PC-9 (cell line): ENCODE measurements at regions not wholly inside any gene's neighbourhood (a gene's known extent, or its start where the extent isn't known, plus 50 kb on each side); places are given as distances from the start of the nearest gene placed in this dataset.

Experiments
- BruUV-seq: library from RNA; stranded (reverse); fragments of 400-500 nt; replicated peaks from 2 replicates; lab custom pipeline; 2021; lab: Mats Ljungman, UMichigan
- CTCF ChIA-PET: fragments of 300-600 bp; sonication (Branson Sonifier 250); formaldehyde crosslinking; loops from one replicate; lab custom pipeline; 2022; ENCODE audit warnings: antibody characterized with exemption; lab: Charles Lee
- POLR2A ChIA-PET: fragments of 300-600 bp; sonication (Branson Sonifier 250); formaldehyde crosslinking; loops from one replicate; lab custom pipeline; 2022; ENCODE audit warnings: antibody characterized with exemption; ENCODE audit not compliant: unreplicated experiment; lab: Charles Lee
- DNase-seq, 2 experiments: peaks; one replicate each; pipeline versions ENCODE4 v3.0.0 to v3.0.0-alpha.2; 2015 to 2022; ENCODE audit warnings: mixed read lengths in 1 of 2
- H2AFZ ChIP-seq: fragments of 200-600 bp; sonication (generic); 2 replicates; pipeline ENCODE4 v1.8.1; 2017; ENCODE audit warnings: antibody characterized with exemption
- H3F3A ChIP-seq: fragments of 200-600 bp; sonication (generic); 2 replicates; pipeline ENCODE4 v1.8.1; 2017; ENCODE audit warnings: antibody characterized with exemption, mild to moderate bottlenecking, low read depth; ENCODE audit not compliant: insufficient read depth
- H3K27ac ChIP-seq: fragments of 200-600 bp; sonication (generic); 2 replicates; pipeline ENCODE4 v1.6.1; 2016; ENCODE audit warnings: mixed run types
- H3K27me3 ChIP-seq: fragments of 200-600 bp; sonication (generic); 2 replicates; pipeline ENCODE4 v1.6.1; 2016; ENCODE audit warnings: low read depth, mixed run types; ENCODE audit not compliant: insufficient read depth
- H3K36me3 ChIP-seq: fragments of 200-600 bp; sonication (generic); 2 replicates; pipeline ENCODE4 v1.6.1; 2016; ENCODE audit warnings: low read depth, mixed run types
- H3K4me1 ChIP-seq: fragments of 200-600 bp; sonication (generic); replicated peaks from 2 replicates; pipeline ENCODE4 v1.6.1; 2016; ENCODE audit warnings: mixed run types; ENCODE audit not compliant: insufficient read depth
- H3K4me2 ChIP-seq: fragments of 200-600 bp; sonication (generic); 2 replicates; pipeline ENCODE4 v1.6.1; 2017; ENCODE audit warnings: mixed run types
- H3K4me3 ChIP-seq: fragments of 200-600 bp; sonication (generic); 2 replicates; pipeline ENCODE4 v1.6.1; 2016; ENCODE audit warnings: mixed run types
- H3K79me2 ChIP-seq: fragments of 200-600 bp; sonication (generic); 2 replicates; pipeline ENCODE4 v1.6.1; 2017; ENCODE audit warnings: low read depth, mixed run types
- H3K9me2 ChIP-seq: fragments of 200-600 bp; sonication (generic); 2 replicates; pipeline ENCODE4 v1.8.1; 2017; ENCODE audit warnings: mild to moderate bottlenecking; ENCODE audit not compliant: insufficient read depth
- H3K9me3 ChIP-seq: fragments of 200-600 bp; sonication (generic); 2 replicates; pipeline ENCODE4 v1.8.1; 2016; ENCODE audit warnings: low read depth; ENCODE audit not compliant: insufficient read depth
- H4K20me1 ChIP-seq: fragments of 200-600 bp; sonication (generic); 2 replicates; pipeline ENCODE4 v1.8.1; 2017; ENCODE audit not compliant: insufficient read depth
- EZH2 ChIP-seq: fragments of 200-600 bp; sonication (generic); IDR thresholded peaks from 2 replicates; pipeline ENCODE4 v1.8.0; 2017; ENCODE audit warnings: antibody characterized with exemption, low read depth
- intact Hi-C: fragments of 100-400 bp; cut with micrococcal nuclease; formaldehyde crosslinking; loops from one replicate; pipeline ENCODE4 v1.10.0; 2022; ENCODE audit not compliant: unreplicated experiment
- TF ChIP-seq, protein P1 (sequence below): fragments of 200-600 bp; sonication (generic); conservative IDR thresholded peaks from 2 replicates; pipeline ENCODE4 v1.6.1; 2017; ENCODE audit warnings: mixed run types, antibody characterized with exemption, mild to moderate bottlenecking, moderate library complexity

DNA sequence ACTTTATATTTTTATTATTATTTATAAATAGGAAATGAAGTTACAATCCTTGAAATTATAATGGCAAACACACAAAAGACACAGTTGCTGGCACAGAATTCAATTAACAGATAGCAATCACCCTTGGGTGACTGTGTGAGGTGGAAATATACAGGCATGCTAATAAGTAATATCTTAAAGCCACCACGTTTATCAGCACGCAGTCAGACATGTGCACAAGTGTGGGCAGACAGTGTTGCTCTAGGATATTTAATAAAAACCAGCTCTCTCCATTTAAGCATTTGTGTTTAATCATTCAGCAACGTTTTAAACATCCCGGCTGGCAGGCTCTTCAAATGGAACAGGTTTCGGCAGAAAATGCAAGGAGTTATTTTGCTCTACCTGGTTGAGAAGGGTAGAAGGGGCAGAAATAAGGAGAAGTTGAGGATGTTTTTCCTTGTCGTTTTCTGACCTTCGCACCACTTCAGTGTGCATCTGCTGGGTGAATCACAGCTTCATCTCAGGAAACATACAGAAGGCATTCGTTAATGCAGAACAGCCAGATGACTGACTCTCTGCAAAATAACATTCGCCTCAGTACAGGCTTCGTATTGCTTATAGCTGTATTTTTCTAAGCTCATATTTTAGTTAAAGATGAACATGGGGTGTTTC lies 585.1 kb downstream of the QKI start:
- Histone ChIP-seq H3K4me3 (no peak overlapping the region), H3K27me3 (0 out of 2 replicates have a peak, but pooled peaks cover 12% of the 10 kb centered on the region), H3K27ac (no peak overlapping the region), H2AFZ (no peak overlapping the region), H4K20me1 (no peaks in the 10 kb centered on the region), H3K36me3 (no peaks in the 10 kb centered on the region), H3K9me3 (no peaks in the 10 kb centered on the region), H3K4me1 (no peaks in the 10 kb centered on the region), H3K79me2 (no peaks in the 10 kb centered on the region), H3K4me2 (no peak overlapping the region), H3F3A (no peaks in the 10 kb centered on the region), H3K9me2 (no peaks in the 10 kb centered on the region)
- ChIA-PET CTCF (no interaction called here), POLR2A (no interaction called here)
- no peak for DNase-seq
- TF ChIP-seq, protein P1, sequence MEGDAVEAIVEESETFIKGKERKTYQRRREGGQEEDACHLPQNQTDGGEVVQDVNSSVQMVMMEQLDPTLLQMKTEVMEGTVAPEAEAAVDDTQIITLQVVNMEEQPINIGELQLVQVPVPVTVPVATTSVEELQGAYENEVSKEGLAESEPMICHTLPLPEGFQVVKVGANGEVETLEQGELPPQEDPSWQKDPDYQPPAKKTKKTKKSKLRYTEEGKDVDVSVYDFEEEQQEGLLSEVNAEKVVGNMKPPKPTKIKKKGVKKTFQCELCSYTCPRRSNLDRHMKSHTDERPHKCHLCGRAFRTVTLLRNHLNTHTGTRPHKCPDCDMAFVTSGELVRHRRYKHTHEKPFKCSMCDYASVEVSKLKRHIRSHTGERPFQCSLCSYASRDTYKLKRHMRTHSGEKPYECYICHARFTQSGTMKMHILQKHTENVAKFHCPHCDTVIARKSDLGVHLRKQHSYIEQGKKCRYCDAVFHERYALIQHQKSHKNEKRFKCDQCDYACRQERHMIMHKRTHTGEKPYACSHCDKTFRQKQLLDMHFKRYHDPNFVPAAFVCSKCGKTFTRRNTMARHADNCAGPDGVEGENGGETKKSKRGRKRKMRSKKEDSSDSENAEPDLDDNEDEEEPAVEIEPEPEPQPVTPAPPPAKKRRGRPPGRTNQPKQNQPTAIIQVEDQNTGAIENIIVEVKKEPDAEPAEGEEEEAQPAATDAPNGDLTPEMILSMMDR = no peak
- no peak for TF ChIP-seq EZH2
- intact Hi-C loops = no loop called here
- BruUV-seq = no TSS peak

DNA sequence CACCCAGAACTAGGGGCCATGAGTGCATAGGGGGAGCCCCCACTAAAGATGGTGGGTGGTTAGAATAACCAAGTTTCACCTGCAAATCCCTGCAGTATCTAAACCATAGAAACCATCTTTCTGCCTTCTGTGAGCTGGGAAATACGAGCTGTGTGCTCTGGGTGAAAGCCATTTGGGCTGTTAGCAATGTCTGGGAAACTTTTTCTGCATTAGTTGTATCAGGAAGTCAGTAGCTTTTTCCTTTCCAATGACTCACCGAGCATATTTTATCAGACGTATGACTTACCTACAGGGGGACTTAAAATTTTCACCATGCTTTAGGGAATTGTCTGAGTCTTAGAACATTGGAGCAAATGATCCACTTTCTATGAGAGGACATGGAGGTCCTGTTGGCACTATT lies 584.0 kb downstream of the QKI start:
- no peaks in the 10 kb centered on the region for H4K20me1 ChIP-seq
- H3K27me3 ChIP-seq = 0 out of 2 replicates have a peak, but pooled peaks cover 12% of the 10 kb centered on the region
- no peaks in the 10 kb centered on the region for H3K36me3 ChIP-seq
- ChIA-PET CTCF (no interaction called here), POLR2A (no interaction called here)
- H3K4me3 ChIP-seq = no peak overlapping the region
- H2AFZ ChIP-seq = no peak overlapping the region
- no peaks in the 10 kb centered on the region for H3K9me3 ChIP-seq
- no peaks in the 10 kb centered on the region for H3K79me2 ChIP-seq
- no TSS peak for BruUV-seq
- H3K4me1 ChIP-seq = no peaks in the 10 kb centered on the region
- no peak for DNase-seq
- no peak for TF ChIP-seq EZH2
- TF ChIP-seq, protein P1 = no peak
- intact Hi-C loops = no loop called here
- H3K4me2 ChIP-seq = no peak overlapping the region
- H3K27ac ChIP-seq = no peak overlapping the region
- H3F3A ChIP-seq = no peaks in the 10 kb centered on the region
- no peaks in the 10 kb centered on the region for H3K9me2 ChIP-seq

DNA sequence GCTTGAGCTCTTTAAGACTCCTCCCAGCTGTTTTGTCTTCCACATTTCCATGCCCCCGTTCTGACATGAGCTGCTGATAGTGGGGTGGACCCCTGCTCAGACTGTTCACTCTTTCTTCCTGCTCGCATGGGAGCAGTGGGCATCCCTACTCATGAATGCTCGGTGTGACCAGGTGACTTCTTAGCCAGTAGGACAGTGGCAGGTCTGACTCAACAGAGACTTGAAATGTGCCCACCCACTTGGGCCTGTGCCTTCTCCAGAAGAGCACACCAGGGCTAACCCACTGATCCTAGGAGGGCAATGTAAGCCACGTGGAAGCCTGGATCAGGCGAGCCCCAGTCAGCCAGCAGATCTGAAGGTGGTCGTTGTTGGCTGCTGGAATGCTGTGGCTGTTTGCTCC lies 582.0 kb downstream of the QKI start:
- DNase-seq = no peak
- no peaks in the 10 kb centered on the region for H3K36me3 ChIP-seq
- POLR2A ChIA-PET = no interaction called here
- no peak overlapping the region for H3K4me2 ChIP-seq
- no peaks in the 10 kb centered on the region for H3F3A ChIP-seq
- no peak overlapping the region for H3K4me3 ChIP-seq
- CTCF ChIA-PET = no interaction called here
- no TSS peak for BruUV-seq
- no peak overlapping the region for H3K27ac ChIP-seq
- intact Hi-C loops = no loop called here
- no peak overlapping the region for H2AFZ ChIP-seq
- TF ChIP-seq, protein P1 = no peak
- TF ChIP-seq EZH2 = no peak
- no peaks in the 10 kb centered on the region for H3K4me1 ChIP-seq
- H3K27me3 ChIP-seq = peaks cover 11% of the 10 kb centered on the region; the same call in 1 of the 2 replicates
- no peaks in the 10 kb centered on the region for H3K9me2 ChIP-seq
- no peaks in the 10 kb centered on the region for H4K20me1 ChIP-seq
- no peaks in the 10 kb centered on the region for H3K9me3 ChIP-seq
- no peaks in the 10 kb centered on the region for H3K79me2 ChIP-seq
